ENCODE measurements at regions not wholly inside any gene's neighbourhood (a gene's known extent, or its start where the extent isn't known, plus 50 kb on each side); places are given as distances from the start of the nearest gene placed in this dataset.

- intact Hi-C loops (cut with micrococcal nuclease): no loop called here
- Histone ChIP-seq H3K9ac (replicated peaks; ENCODE audit: extremely low read depth, insufficient read depth, low read length) (no peak overlapping the region), H3K79me2 (ENCODE audit: control insufficient read depth, insufficient read depth, low read length) (no peaks in the 10 kb centered on the region), H3K4me3 (replicated peaks in 1 of 3; ENCODE audit: insufficient read depth in 1 of 3, low read depth in 1 of 3, low read length in 3 of 3) (no peak overlapping the region), H3K4me1 (ENCODE audit: control insufficient read depth, extremely low read depth, insufficient read depth, low read length) (no peaks in the 10 kb centered on the region), H3K4me2 (ENCODE audit: insufficient read depth, low read length) (no peak overlapping the region), H3K9me1 (replicated peaks; ENCODE audit: control insufficient read depth, extremely low read depth, insufficient read depth, low read length) (no peaks in the 10 kb centered on the region), H3K27me3 (ENCODE audit: control insufficient read depth in 2 of 2, insufficient read depth in 2 of 2, low read length in 2 of 2) (peaks cover 2 to 19% of the 10 kb centered on the region in 2 experiments), H3K9me3 (replicated peaks; ENCODE audit: control insufficient read depth, insufficient read depth, low read length) (no peaks in the 10 kb centered on the region), H3K36me3 (ENCODE audit: control insufficient read depth in 2 of 2, extremely low read depth in 1 of 2, insufficient read depth in 2 of 2, low read length in 2 of 2) (no peaks in the 10 kb centered on the region), H3K27ac (ENCODE audit: insufficient read depth, low read depth, low read length) (no peak overlapping the region), H2AFZ (ENCODE audit: low read depth, low read length) (no peak overlapping the region), H4K20me1 (replicated peaks; ENCODE audit: control insufficient read depth, extremely low read depth, insufficient read depth, low read length) (no peaks in the 10 kb centered on the region)
- DNase-seq (ENCODE audit: low read depth, low spot score): no peak
- POLR2A ChIA-PET: no interaction called here
- CTCF ChIA-PET: interaction anchor here (0.6 to 1.5 kb wide), 7 partner anchors 16 to 470 kb away, joined by 3 read pairs; no protein-coding TSS in a partner anchor
- TF ChIP-seq EZH2 (IDR thresholded peaks at IDR 0.05; ENCODE audit: borderline replicate concordance, low read depth, low read length, severe bottlenecking) (no peak), POLR2A (IDR thresholded peaks at IDR 0.05; ENCODE audit: low read depth, low read length) (no peak), JUN (IDR thresholded peaks at IDR 0.05; ENCODE audit: borderline replicate concordance, insufficient read depth, insufficient read length, low read depth) (no peak), FOS (IDR thresholded peaks at IDR 0.05; ENCODE audit: borderline replicate concordance, insufficient read depth, low read length) (no peak), POLR2AphosphoS5 (IDR thresholded peaks at IDR 0.05; ENCODE audit: insufficient read depth, low read depth, low read length) (no peak), GATA2 (IDR thresholded peaks at IDR 0.05; ENCODE audit: insufficient read depth, insufficient read length, low read depth, low read length) (no peak), MYC (IDR thresholded peaks at IDR 0.05; ENCODE audit: low read depth, low read length) (no peak)
- TF ChIP-seq, protein P1, sequence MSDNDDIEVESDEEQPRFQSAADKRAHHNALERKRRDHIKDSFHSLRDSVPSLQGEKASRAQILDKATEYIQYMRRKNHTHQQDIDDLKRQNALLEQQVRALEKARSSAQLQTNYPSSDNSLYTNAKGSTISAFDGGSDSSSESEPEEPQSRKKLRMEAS (IDR thresholded peaks at IDR 0.05; ENCODE audit: insufficient read depth, insufficient read length): no peak
- TF ChIP-seq, protein P2, sequence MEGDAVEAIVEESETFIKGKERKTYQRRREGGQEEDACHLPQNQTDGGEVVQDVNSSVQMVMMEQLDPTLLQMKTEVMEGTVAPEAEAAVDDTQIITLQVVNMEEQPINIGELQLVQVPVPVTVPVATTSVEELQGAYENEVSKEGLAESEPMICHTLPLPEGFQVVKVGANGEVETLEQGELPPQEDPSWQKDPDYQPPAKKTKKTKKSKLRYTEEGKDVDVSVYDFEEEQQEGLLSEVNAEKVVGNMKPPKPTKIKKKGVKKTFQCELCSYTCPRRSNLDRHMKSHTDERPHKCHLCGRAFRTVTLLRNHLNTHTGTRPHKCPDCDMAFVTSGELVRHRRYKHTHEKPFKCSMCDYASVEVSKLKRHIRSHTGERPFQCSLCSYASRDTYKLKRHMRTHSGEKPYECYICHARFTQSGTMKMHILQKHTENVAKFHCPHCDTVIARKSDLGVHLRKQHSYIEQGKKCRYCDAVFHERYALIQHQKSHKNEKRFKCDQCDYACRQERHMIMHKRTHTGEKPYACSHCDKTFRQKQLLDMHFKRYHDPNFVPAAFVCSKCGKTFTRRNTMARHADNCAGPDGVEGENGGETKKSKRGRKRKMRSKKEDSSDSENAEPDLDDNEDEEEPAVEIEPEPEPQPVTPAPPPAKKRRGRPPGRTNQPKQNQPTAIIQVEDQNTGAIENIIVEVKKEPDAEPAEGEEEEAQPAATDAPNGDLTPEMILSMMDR (IDR thresholded peaks at IDR 0.05; ENCODE audit: extremely low read depth in 1 of 2, insufficient read depth in 1 of 2, low read depth in 1 of 2, low read length in 2 of 2): no peak
- dilution Hi-C loops (cut with MboI; ENCODE audit: extremely low pct_ligation_motif_present, low sequenced_read_pairs): no loop called here
- BruUV-seq (replicated peaks): no TSS peak
- FAIRE-seq: no peak
Observed at GRCh38 chr16:86048221-86048620, 149.3 kb downstream of the IRF8 start.

Data from endothelial cell of umbilical vein (primary cell).